Vagina (tissue), 2 donors: ENCODE measurements at regions not wholly inside any gene's neighbourhood (a gene's known extent, or its start where the extent isn't known, plus 50 kb on each side); places are given as distances from the start of the nearest gene placed in this dataset.

Source experiments
- DNase-seq, 2 donors: peaks; one replicate each; pipeline ENCODE4 v3.0.0-alpha.2; 2017; ENCODE audit errors: extremely low spot score in 2 of 2
- H3K27ac ChIP-seq: fragments of 200-600 bp; sonication (generic); one replicate; pipeline ENCODE4 v1.5.1; 2019
- H3K27me3 ChIP-seq: fragments of 200-600 bp; sonication (generic); one replicate; pipeline ENCODE4 v1.5.1; 2019
- H3K36me3 ChIP-seq, 2 donors: fragments of 200-600 bp; sonication (generic); one replicate each; pipeline ENCODE4 v1.5.1; 2017 to 2019
- H3K4me1 ChIP-seq: fragments of 200-600 bp; sonication (generic); one replicate; pipeline ENCODE4 v1.5.1; 2019
- H3K4me3 ChIP-seq, 2 donors: fragments of 200-600 bp; sonication (generic); 1 replicate in 1 of 2; 2 replicates in 1 of 2; pipeline ENCODE4 v1.5.1; 2016 to 2019
- H3K9me3 ChIP-seq: fragments of 200-600 bp; sonication (generic); one replicate; pipeline ENCODE4 v1.5.1; 2019
- POLR2A ChIP-seq, 2 donors: fragments of 450-650 bp; IDR thresholded peaks; one replicate each; pipeline ENCODE4 v1.6.1; 2017; ENCODE audit warnings: antibody characterized with exemption in 2 of 2, mild to moderate bottlenecking in 2 of 2, moderate library complexity in 2 of 2
- POLR2AphosphoS5 ChIP-seq, 2 donors: sonication (generic); formaldehyde crosslinking; IDR thresholded peaks; one replicate each; pipeline ENCODE4 v1.9.0; 2017; ENCODE audit warnings: antibody characterized with exemption in 2 of 2, mild to moderate bottlenecking in 2 of 2, low read depth in 1 of 2; ENCODE audit not compliant: insufficient read depth in 1 of 2
- intact Hi-C: fragments of 100-400 bp; cut with DNase I; formaldehyde crosslinking; loops from one replicate; pipeline ENCODE4 v1.15.1; 2023
- TF ChIP-seq, protein P1 (sequence below), 3 experiments: fragments of 450-650 bp in 2 of 3; fragments of 200-600 bp in 1 of 3; sonication (generic) in 1 of 3; IDR thresholded peaks; one replicate each; pipeline ENCODE4 v1.5.1; 2017 to 2019; ENCODE audit warnings: antibody characterized with exemption in 3 of 3, mild to moderate bottlenecking in 2 of 3, moderate library complexity in 2 of 3

DNA sequence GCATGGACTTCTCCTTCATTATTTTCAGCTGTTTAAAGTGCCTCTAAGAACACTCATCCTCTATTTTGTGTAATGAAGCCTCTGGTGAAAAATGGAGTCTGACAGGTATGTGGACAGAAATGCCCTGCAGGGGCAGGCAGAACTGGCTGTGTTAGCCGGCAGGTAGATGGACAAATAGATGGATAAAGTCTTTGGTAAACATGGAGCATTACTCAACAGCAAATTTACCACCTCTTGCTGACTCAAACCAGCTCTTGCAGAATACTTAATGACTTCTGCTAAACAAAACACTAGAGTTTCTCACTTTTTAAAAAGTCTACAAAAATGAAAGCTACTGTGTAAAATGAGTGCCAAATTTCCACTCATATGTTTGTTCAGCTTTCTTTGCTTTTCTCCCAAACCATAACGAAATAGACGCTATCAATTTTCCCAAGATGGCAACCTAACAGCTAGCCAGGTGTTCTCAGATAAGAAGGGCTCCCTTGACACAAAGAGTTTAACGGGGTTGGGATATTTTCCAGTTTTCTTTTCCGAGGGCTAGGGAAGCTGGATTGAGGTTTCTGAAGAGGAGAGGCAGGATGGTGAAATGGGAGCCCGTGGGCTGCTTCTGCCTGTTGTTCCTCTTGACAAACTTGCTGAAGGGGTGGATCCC is 71.9 kb upstream of the HABP2 start:
- H3K27ac ChIP-seq: no peak overlapping the region
- H3K27me3 ChIP-seq: no peaks in the 10 kb centered on the region
- DNase-seq: no peak
- intact Hi-C loops: no loop called here
- H3K4me1 ChIP-seq: peaks cover 6% of the 10 kb centered on the region
- peaks cover 6% of the 10 kb centered on the region for H3K9me3 ChIP-seq
- no peak overlapping the region for H3K4me3 ChIP-seq
- H3K36me3 ChIP-seq: no peaks in the 10 kb centered on the region
- TF ChIP-seq, protein P1, sequence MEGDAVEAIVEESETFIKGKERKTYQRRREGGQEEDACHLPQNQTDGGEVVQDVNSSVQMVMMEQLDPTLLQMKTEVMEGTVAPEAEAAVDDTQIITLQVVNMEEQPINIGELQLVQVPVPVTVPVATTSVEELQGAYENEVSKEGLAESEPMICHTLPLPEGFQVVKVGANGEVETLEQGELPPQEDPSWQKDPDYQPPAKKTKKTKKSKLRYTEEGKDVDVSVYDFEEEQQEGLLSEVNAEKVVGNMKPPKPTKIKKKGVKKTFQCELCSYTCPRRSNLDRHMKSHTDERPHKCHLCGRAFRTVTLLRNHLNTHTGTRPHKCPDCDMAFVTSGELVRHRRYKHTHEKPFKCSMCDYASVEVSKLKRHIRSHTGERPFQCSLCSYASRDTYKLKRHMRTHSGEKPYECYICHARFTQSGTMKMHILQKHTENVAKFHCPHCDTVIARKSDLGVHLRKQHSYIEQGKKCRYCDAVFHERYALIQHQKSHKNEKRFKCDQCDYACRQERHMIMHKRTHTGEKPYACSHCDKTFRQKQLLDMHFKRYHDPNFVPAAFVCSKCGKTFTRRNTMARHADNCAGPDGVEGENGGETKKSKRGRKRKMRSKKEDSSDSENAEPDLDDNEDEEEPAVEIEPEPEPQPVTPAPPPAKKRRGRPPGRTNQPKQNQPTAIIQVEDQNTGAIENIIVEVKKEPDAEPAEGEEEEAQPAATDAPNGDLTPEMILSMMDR (IDR thresholded peaks at IDR 0.05): no peak
- TF ChIP-seq POLR2AphosphoS5 (IDR thresholded peaks at IDR 0.05; ENCODE audit: insufficient read depth in 1 of 2, low read depth in 1 of 2) (no peak), POLR2A (IDR thresholded peaks at IDR 0.05) (no peak)

GRCh38 chr10:113484487-113484886 is 68.4 kb upstream of the HABP2 start:
- intact Hi-C loops: no loop called here
- TF ChIP-seq POLR2AphosphoS5 (IDR thresholded peaks at IDR 0.05; ENCODE audit: insufficient read depth in 1 of 2, low read depth in 1 of 2) (no peak), POLR2A (IDR thresholded peaks at IDR 0.05) (no peak)
- TF ChIP-seq, protein P1 (IDR thresholded peaks at IDR 0.05): no peak
- no peak for DNase-seq
- Histone ChIP-seq H3K36me3 (no peaks in the 10 kb centered on the region), H3K4me1 (no peaks in the 10 kb centered on the region), H3K27ac (no peak overlapping the region), H3K27me3 (no peaks in the 10 kb centered on the region), H3K4me3 (no peak overlapping the region), H3K9me3 (peaks cover 4% of the 10 kb centered on the region)

DNA sequence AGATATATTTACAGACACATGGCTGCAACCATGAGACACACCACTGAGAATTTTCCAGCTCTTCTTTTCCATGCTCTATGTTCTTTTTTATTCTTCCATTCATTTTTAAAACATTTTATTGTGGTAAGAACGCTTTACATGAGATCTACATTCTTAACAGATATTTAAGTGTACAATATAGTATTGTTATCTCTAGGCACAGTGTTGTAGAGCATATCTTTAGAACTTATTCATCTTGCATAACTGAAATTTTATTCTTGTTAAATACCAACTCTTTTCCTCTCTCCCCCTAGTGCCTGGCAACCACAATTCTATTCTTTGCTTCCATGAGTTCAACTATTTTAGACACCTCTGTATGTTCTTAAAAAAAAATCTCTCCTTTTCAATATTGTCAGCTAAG is 67.1 kb upstream of the HABP2 start:
- TF ChIP-seq, protein P1 (IDR thresholded peaks at IDR 0.05): no peak
- TF ChIP-seq POLR2AphosphoS5 (IDR thresholded peaks at IDR 0.05; ENCODE audit: insufficient read depth in 1 of 2, low read depth in 1 of 2) (no peak), POLR2A (IDR thresholded peaks at IDR 0.05) (no peak)
- intact Hi-C loops: no loop called here
- DNase-seq: no peak

DNA sequence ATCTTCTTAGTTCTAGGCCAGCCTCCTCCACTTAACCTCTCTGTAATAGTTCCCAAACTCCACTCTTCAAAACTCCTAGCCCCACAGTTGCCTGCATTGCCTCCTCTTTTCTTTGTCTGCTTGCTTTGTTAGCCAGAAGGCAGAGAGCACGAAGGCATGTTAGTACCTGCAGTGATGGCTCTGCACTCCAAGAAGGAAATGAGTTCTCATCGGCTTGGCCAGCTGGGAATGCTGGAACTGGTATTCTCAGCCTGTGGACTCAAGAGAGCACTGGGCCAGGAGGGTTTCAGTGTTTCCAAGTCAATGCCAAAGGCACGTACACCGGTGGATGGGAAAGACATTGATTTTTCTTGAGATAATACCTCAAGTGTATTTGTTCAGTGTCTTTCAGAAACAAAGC is 66.3 kb upstream of the HABP2 start:
- Histone ChIP-seq H3K4me3 (no peak overlapping the region), H3K9me3 (no peaks in the 10 kb centered on the region), H3K27ac (no peak overlapping the region), H3K4me1 (peaks cover 2% of the 10 kb centered on the region), H3K27me3 (no peaks in the 10 kb centered on the region), H3K36me3 (no peaks in the 10 kb centered on the region)
- no peak for DNase-seq
- intact Hi-C loops: no loop called here
- TF ChIP-seq POLR2A (IDR thresholded peaks at IDR 0.05) (no peak), POLR2AphosphoS5 (IDR thresholded peaks at IDR 0.05; ENCODE audit: insufficient read depth in 1 of 2, low read depth in 1 of 2) (no peak)
- TF ChIP-seq, protein P1 (IDR thresholded peaks at IDR 0.05): no peak

More for the DNA sequence above, 67.1 kb upstream of the HABP2 start:
- Histone ChIP-seq H3K9me3 (no peaks in the 10 kb centered on the region), H3K36me3 (no peaks in the 10 kb centered on the region), H3K27me3 (no peaks in the 10 kb centered on the region), H3K4me1 (no peaks in the 10 kb centered on the region), H3K4me3 (no peak overlapping the region), H3K27ac (no peak overlapping the region)

DNA sequence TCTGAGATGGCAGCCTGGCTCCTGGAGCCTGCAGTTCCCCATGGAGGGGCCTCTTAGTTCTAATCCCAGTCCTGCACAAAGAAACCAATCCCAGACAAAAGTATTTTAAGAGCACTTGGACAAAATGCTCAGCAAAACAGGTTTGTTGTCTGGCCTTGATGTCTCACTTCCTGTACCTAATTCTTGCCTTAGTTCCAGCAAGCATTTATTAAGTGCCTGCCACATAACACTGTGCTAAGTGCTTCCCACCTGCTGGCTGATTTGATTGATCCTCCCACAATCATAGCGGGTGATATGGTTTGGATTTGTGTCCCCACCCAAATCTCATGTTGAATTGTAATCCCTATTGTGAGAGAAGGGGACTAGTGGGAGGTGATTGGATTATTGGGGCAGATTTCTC is 65.7 kb upstream of the HABP2 start:
- intact Hi-C loops: no loop called here
- Histone ChIP-seq H3K4me3 (no peak overlapping the region), H3K4me1 (peaks cover 9% of the 10 kb centered on the region), H3K27ac (no peak overlapping the region), H3K36me3 (no peaks in the 10 kb centered on the region), H3K27me3 (no peaks in the 10 kb centered on the region), H3K9me3 (no peaks in the 10 kb centered on the region)
- TF ChIP-seq, protein P1 (IDR thresholded peaks at IDR 0.05): no peak
- TF ChIP-seq POLR2AphosphoS5 (IDR thresholded peaks at IDR 0.05; ENCODE audit: insufficient read depth in 1 of 2, low read depth in 1 of 2) (no peak), POLR2A (IDR thresholded peaks at IDR 0.05) (no peak)
- no peak for DNase-seq
